ENCODE measurements at regions not wholly inside any gene's neighbourhood (a gene's known extent, or its start where the extent isn't known, plus 50 kb on each side); places are given as distances from the start of the nearest gene placed in this dataset.

DNA sequence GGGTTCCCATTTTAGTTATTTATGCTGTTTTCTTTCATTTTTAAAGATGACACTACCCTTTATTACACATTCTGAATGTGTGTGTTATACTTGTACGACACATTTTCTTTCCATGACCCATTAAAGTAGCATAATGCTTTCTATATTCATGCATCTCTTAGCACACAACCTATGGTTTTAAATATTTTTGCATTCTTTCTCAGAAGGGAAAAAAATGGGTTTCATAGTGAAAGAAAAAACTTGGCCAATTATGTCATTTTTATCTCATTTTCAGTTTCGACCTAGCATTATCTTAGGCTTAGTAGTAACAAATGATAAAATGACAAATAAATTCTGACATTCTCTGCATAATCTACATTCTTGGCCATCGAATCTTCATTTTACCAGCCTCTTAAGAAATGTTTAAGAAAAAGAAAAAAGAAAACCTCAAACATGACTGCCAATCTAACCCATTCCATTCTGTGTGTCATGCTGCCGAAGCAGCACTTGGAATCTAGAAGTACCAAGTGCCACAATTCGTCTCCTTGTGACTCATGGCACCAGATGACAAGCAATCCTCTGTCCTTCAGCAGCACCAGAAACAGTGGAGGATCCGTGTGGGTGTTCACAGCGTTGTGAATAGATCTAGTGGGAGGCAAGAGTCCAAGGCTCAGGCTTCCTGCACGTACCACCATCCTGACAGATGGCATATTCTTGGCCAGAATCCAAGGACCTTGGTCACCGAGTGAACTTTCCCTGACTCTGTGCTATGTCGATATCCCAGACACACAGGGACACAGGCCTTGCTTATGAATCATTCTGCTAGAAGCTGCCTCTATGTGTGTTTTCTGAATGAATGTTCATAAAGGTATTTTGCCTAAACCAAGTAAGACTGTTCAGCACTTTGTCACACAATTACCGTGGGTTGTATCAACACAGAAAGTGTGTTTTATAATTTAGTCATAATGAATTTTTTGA, 502.7 kb downstream of the NR2F1-AS1 start:
- H3K4me1 Mint-ChIP-seq, result no peaks in the 10 kb centered on the region
- H3K27me3 Mint-ChIP-seq, result no peaks in the 10 kb centered on the region
- H3K36me3 Mint-ChIP-seq (ENCODE audit: low read depth), result no peaks in the 10 kb centered on the region
- no peak for DNase-seq
- ChIA-PET CTCF (no interaction called here), POLR2A (no interaction called here)
- no peaks in the 10 kb centered on the region for H3K9me3 Mint-ChIP-seq
- H3K27ac Mint-ChIP-seq, result no peak overlapping the region
- H3K4me3 Mint-ChIP-seq, result no peak overlapping the region

DNA sequence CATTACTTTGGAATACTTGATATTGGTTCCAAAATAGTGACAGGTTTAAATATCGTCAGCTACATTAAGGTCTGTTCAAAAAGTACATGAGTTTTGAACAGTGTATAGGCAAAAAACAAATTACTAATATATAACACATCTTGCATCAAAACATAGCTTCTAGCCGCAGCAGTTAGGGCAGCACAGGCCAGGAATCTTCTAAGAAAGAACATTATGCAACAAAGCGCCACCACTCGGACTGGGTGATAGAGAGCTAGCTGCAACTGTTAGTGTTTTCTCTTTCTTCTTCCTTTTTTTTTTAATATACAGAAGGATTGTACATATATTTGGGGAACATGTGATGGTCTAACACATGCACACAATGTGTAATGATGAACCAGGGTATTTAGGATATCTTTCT, 504.5 kb downstream of the NR2F1-AS1 start:
- no peaks in the 10 kb centered on the region for H3K4me1 Mint-ChIP-seq
- no peaks in the 10 kb centered on the region for H3K9me3 Mint-ChIP-seq
- CTCF ChIA-PET, result no interaction called here
- H3K27me3 Mint-ChIP-seq, result no peaks in the 10 kb centered on the region
- POLR2A ChIA-PET, result no interaction called here
- H3K27ac Mint-ChIP-seq, result no peak overlapping the region
- no peak overlapping the region for H3K4me3 Mint-ChIP-seq
- DNase-seq, result no peak
- no peaks in the 10 kb centered on the region for H3K36me3 Mint-ChIP-seq (ENCODE audit: low read depth)

DNA sequence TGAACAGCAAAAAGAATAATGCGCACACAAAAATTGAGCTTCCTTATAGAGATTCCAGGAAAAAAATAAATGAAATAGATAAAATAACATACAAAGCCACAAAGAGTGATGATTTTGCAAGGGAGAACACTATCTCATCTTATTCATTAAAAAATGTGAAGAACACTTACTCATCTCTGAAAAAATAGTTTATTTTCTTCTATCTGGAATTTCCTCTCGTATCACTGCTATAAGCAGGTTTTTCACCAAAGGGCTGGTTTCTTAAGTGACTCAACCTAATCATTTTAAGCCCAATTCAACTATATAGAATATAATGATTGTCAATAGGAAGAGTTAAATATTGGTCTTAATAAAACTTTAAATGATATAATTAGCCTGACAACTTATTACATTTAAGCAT, 504.9 kb downstream of the NR2F1-AS1 start:
- ChIA-PET POLR2A (no interaction called here), CTCF (no interaction called here)
- Mint-ChIP-seq H3K27ac (no peak overlapping the region), H3K27me3 (no peaks in the 10 kb centered on the region), H3K9me3 (no peaks in the 10 kb centered on the region), H3K4me3 (no peak overlapping the region), H3K4me1 (no peaks in the 10 kb centered on the region), H3K36me3 (ENCODE audit: low read depth) (no peaks in the 10 kb centered on the region)
- no peak for DNase-seq

DNA sequence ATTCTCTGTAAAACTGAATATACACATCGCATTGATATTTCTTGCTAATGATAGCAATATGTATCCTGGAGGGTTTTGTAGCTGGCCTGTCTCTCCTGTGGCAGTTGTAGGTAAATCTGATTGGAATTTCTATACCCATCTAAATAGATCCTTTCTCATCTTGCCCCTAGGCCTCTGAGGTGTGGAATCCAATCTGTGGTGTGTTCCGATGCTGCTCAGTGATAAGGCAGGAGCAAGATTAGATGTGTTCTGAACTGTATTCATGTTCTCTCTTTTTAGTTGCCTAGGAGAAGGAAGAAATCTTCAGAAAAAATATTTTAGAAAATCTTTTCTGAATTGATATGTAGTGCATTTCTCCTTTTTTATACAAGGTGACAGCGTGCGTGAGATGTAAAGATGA, 507.5 kb downstream of the NR2F1-AS1 start:
- no peak for DNase-seq
- Mint-ChIP-seq H3K27me3 (no peaks in the 10 kb centered on the region), H3K36me3 (ENCODE audit: low read depth) (no peaks in the 10 kb centered on the region), H3K4me3 (no peak overlapping the region), H3K4me1 (no peaks in the 10 kb centered on the region), H3K27ac (no peak overlapping the region), H3K9me3 (no peaks in the 10 kb centered on the region)
- POLR2A ChIA-PET, result no interaction called here
- CTCF ChIA-PET, result no interaction called here

DNA sequence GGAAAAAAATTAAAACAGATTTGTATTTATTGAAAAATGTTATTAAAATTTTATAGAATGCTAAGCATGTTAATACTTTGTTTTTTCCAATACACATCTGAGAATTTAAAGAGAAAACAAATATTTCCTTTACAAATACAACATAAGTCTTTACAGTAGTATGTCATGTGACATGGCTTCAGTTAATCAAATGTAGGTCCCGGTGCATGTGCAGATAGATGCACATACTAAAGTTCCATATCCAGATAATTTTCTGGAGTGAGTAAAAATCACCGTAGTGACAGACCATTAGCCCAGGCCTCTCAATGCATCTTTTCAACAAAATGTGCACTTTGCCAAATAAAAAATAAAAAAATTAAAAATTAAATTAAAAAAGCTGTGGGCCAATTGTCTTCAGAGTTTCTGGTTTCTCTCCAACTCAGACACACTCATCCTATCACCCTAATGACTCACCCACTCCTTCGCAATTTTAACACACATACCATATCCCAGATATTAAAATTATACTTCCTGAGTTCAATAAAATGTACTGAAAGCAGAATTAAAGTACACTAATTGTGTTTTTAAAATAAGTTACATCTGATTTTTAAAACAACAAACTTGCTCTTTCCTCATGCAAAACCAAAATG, 508.1 kb downstream of the NR2F1-AS1 start:
- H3K9me3 Mint-ChIP-seq, result no peaks in the 10 kb centered on the region
- POLR2A ChIA-PET, result no interaction called here

DNA sequence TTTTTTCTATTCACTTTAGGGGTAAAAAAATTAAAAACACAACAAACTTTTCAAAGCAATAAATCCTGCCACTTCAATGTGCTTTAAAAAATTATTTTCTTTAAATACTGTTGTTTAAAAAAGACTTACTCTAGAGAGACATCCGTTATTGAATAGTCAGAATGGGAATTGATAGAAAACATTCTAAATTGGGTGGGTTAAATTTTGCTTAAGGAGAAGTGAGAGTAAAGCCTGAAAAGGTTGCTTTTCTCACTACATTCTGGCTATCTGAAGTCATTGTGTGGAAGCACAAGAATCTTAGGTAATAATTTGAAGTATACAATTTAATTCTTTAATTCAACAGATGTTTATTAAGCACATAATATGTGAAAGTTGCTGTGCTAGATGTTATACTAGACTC, 509.3 kb downstream of the NR2F1-AS1 start:
- H3K9me3 Mint-ChIP-seq, result no peaks in the 10 kb centered on the region
- H3K27me3 Mint-ChIP-seq, result no peaks in the 10 kb centered on the region

More for the DNA sequence above, 508.1 kb downstream of the NR2F1-AS1 start:
- no peak overlapping the region for H3K4me3 Mint-ChIP-seq
- H3K27ac Mint-ChIP-seq, result no peak overlapping the region
- CTCF ChIA-PET, result no interaction called here
- DNase-seq, result no peak
- H3K27me3 Mint-ChIP-seq, result no peaks in the 10 kb centered on the region
- H3K4me1 Mint-ChIP-seq, result no peaks in the 10 kb centered on the region
- H3K36me3 Mint-ChIP-seq (ENCODE audit: low read depth), result no peaks in the 10 kb centered on the region

DNA sequence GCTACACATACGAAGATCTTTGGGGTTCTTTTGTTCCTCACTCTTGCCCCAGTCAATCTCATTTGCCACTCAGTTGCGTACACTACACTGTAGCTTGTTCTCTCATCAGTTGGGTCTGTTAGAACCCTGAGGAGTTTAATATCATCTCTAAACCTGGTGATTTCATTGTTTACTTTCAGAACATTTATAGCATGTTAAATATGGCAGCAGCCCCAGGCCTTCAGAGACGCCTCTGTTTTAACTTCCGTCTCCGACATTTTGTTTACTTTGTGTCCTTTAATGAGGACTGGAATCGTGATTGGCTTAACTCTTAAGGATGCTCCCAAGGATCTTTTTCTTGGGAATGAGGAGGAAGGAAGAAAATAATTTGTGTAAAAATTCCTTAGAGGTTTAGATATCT, 510.1 kb downstream of the NR2F1-AS1 start:
- DNase-seq, result no peak
- Mint-ChIP-seq H3K4me3 (no peak overlapping the region), H3K9me3 (no peaks in the 10 kb centered on the region), H3K27ac (no peak overlapping the region), H3K27me3 (no peaks in the 10 kb centered on the region), H3K36me3 (ENCODE audit: low read depth) (no peaks in the 10 kb centered on the region), H3K4me1 (no peaks in the 10 kb centered on the region)
- ChIA-PET CTCF (no interaction called here), POLR2A (no interaction called here)

More for the DNA sequence above, 509.3 kb downstream of the NR2F1-AS1 start:
- H3K27ac Mint-ChIP-seq, result no peak overlapping the region
- H3K4me3 Mint-ChIP-seq, result no peak overlapping the region
- no peaks in the 10 kb centered on the region for H3K36me3 Mint-ChIP-seq (ENCODE audit: low read depth)
- ChIA-PET POLR2A (no interaction called here), CTCF (no interaction called here)
- DNase-seq, result no peak
- no peaks in the 10 kb centered on the region for H3K4me1 Mint-ChIP-seq

DNA sequence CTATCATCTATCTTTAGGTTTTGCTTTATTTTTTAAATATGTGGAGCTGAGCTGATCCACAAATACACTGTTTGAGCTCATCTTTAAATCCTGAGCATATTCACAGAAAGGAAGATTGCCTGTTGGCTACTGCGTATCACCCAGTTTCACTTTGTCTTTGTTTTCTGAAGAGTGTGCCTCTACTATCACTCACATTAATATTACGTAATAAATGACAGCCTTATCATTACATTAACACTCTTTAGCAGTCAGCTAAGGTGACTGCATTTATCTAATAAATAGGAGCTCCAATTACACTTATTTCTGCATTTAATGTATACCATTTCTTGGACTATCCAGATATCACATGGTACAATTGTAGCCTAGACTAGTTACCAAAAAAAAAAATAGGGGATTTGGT, 511.7 kb downstream of the NR2F1-AS1 start:
- Mint-ChIP-seq H3K27ac (no peak overlapping the region), H3K36me3 (ENCODE audit: low read depth) (no peaks in the 10 kb centered on the region), H3K4me1 (no peaks in the 10 kb centered on the region), H3K27me3 (no peaks in the 10 kb centered on the region), H3K9me3 (no peaks in the 10 kb centered on the region), H3K4me3 (no peak overlapping the region)
- ChIA-PET POLR2A (no interaction called here), CTCF (interaction anchor here (0.6 kb wide), 1 partner anchor 368 kb away, joined by 3 read pairs; no protein-coding TSS in a partner anchor)
- no peak for DNase-seq

DNA sequence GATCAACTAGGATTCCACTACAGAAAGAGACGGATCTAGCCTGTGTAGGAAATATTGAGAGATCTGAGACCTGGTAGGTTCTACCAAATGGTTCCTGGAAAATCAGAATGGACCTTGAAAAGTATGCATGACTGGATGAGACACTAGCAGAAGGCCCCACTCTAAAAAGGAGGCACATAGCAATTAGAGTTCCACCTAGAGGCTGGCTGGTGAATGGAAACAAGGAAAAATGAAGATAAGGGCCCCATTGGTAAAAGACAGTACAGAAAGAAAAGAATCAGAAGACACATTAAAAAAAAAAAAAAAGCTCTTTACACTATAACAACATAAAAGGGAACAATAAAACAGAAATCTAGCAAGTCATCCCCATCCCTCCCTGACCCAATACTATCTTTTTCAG, 518.5 kb downstream of the NR2F1-AS1 start:
- no peaks in the 10 kb centered on the region for H3K9me3 Mint-ChIP-seq
- H3K27ac Mint-ChIP-seq, result no peak overlapping the region
- no peaks in the 10 kb centered on the region for H3K27me3 Mint-ChIP-seq
- ChIA-PET CTCF (no interaction called here), POLR2A (no interaction called here)
- H3K4me1 Mint-ChIP-seq, result no peaks in the 10 kb centered on the region
- H3K4me3 Mint-ChIP-seq, result no peak overlapping the region
- DNase-seq, result no peak
- H3K36me3 Mint-ChIP-seq (ENCODE audit: low read depth), result no peaks in the 10 kb centered on the region

DNA sequence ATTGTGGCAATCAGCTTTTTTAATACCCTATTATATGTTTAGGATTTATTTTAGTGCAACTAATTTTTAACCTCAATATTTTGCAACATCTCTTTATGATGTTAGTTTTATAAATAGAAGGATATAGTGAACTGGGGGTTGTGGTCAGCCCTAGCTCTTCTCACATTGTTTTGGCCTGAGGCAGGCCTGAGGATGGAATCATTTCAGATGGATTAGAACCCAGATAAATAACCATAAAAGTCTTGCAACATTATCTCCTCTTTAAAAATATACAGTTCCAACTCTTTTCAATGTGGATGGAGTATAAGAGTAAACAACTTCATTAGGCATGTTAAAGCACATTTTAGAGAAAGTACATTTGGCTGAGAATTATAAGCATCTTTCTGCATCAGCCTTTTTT, 522.7 kb downstream of the NR2F1-AS1 start:
- Mint-ChIP-seq H3K36me3 (ENCODE audit: low read depth) (no peaks in the 10 kb centered on the region), H3K27ac (no peak overlapping the region), H3K4me1 (no peaks in the 10 kb centered on the region), H3K27me3 (no peaks in the 10 kb centered on the region), H3K4me3 (no peak overlapping the region), H3K9me3 (no peaks in the 10 kb centered on the region)
- no peak for DNase-seq
- ChIA-PET CTCF (no interaction called here), POLR2A (no interaction called here)

DNA sequence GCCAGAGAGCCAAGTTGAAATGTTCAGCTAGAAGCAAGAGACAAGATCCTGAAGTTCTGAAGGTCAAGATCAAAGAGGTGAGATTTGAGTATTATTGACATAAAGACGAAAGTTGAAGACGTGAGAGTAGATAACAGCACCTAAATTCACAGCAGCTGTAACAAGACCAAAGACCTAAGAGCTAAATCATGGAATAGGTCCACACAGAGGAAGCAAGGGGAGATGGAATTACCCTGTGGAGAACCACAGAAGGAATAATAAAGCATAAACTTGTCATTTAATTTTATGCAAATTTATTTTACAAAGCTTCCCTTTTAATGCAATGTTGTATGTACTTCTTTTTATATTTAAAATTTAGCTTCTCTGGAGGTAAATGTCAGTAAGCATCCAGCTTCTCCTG, 523.7 kb downstream of the NR2F1-AS1 start:
- CTCF ChIA-PET, result no interaction called here
- H3K27me3 Mint-ChIP-seq, result no peaks in the 10 kb centered on the region
- no peaks in the 10 kb centered on the region for H3K9me3 Mint-ChIP-seq
- POLR2A ChIA-PET, result no interaction called here
- DNase-seq, result no peak
- H3K27ac Mint-ChIP-seq, result no peak overlapping the region
- no peaks in the 10 kb centered on the region for H3K4me1 Mint-ChIP-seq
- no peaks in the 10 kb centered on the region for H3K36me3 Mint-ChIP-seq (ENCODE audit: low read depth)
- H3K4me3 Mint-ChIP-seq, result no peak overlapping the region

DNA sequence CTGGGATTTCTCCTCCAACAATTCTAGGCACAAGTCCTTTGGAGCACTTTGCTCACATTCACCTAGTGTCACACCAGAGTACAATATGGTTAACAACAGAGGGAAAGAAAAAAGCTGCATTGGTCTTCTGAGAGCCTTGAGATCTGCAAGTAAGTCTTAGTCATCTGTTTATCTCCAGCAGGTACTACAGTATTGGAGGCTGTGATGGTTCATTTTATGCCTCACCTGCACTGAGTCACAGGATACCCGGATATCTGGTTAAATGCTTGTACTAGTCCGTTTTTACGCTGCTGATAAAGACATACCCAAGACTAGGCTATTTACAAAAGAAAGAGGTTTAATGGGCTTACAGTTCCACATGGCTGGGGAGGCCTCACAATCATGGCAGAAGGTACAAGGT, 525.0 kb downstream of the NR2F1-AS1 start:
- ChIA-PET POLR2A (no interaction called here), CTCF (no interaction called here)
- H3K4me1 Mint-ChIP-seq, result no peaks in the 10 kb centered on the region
- DNase-seq, result no peak
- no peaks in the 10 kb centered on the region for H3K27me3 Mint-ChIP-seq
- no peak overlapping the region for H3K27ac Mint-ChIP-seq
- H3K9me3 Mint-ChIP-seq, result no peaks in the 10 kb centered on the region
- no peak overlapping the region for H3K4me3 Mint-ChIP-seq
- H3K36me3 Mint-ChIP-seq (ENCODE audit: low read depth), result no peaks in the 10 kb centered on the region

DNA sequence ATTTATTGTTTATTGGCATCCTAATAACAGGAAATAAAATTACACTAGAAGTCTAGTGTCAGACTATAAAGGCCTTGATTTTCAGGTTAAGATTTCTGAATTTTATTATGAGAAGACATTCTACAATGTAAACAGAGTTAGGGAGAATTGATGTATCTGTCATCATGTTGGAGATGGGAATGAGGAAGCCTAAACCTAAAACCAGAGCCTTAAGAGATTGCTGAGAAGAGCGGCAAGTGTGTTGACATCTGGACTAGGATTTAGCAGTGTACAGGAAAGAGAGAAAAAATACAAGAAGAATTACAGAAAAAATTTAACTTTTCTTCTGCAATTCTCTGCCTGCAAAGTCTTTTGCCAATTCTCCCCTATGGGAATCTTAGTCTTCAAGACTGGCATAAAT, 525.5 kb downstream of the NR2F1-AS1 start:
- POLR2A ChIA-PET, result no interaction called here
- H3K27me3 Mint-ChIP-seq, result no peaks in the 10 kb centered on the region

More for the DNA sequence above, 525.5 kb downstream of the NR2F1-AS1 start:
- Mint-ChIP-seq H3K4me3 (no peak overlapping the region), H3K27ac (no peak overlapping the region), H3K36me3 (ENCODE audit: low read depth) (no peaks in the 10 kb centered on the region), H3K9me3 (no peaks in the 10 kb centered on the region), H3K4me1 (no peaks in the 10 kb centered on the region)
- CTCF ChIA-PET, result no interaction called here
- no peak for DNase-seq

Measured in activated CD4-positive, alpha-beta T cell treated with anti-CD3 and anti-CD28 coated beads, Interleukin-2, amount 10 ng/mL, durations not matched to agents 7 days and 5 days (primary cell).